Body of pancreas (tissue), 4 donors: ENCODE measurements at regions not wholly inside any gene's neighbourhood (a gene's known extent, or its start where the extent isn't known, plus 50 kb on each side); places are given as distances from the start of the nearest gene placed in this dataset.

Experiments used
- ATAC-seq: fragments of 150-250 bp; one replicate; pipeline ENCODE4 v1.9.1; 2016
- DNase-seq, 4 donors: peaks; one replicate each; pipeline ENCODE4 v3.0.0-alpha.2; 2019
- H3K27ac ChIP-seq, 4 donors: fragments of 200-600 bp; sonication (generic); 1 replicate in 3 of 4; 2 replicates in 1 of 4; pipeline versions ENCODE4 v1.5.1 to v1.6.1; 2016 to 2019; ENCODE audit warnings: mild to moderate bottlenecking in 1 of 4, mixed read lengths in 1 of 4, moderate library complexity in 1 of 4
- H3K27me3 ChIP-seq, 2 donors: fragments of 200-600 bp; sonication (generic); one replicate each; pipeline ENCODE4 v1.6.0; 2016; ENCODE audit warnings: mild to moderate bottlenecking in 1 of 2
- H3K36me3 ChIP-seq, 2 donors: fragments of 200-600 bp; sonication (generic); replicated peaks in 1 of 2; 2 replicates each; pipeline ENCODE4 v1.5.1; 2016; ENCODE audit warnings: low read depth in 2 of 2; ENCODE audit not compliant: insufficient read depth in 1 of 2
- H3K4me1 ChIP-seq: fragments of 200-600 bp; sonication (generic); one replicate; pipeline ENCODE4 v1.6.0; 2016
- H3K4me3 ChIP-seq, 2 donors: fragments of 200-600 bp; sonication (generic); 1 replicate in 1 of 2; 2 replicates in 1 of 2; pipeline ENCODE4 v1.5.1; 2016 to 2019
- H3K9me3 ChIP-seq, 3 donors: fragments of 200-600 bp; sonication (generic); 1 replicate in 2 of 3; 2 replicates in 1 of 3; pipeline ENCODE4 v1.5.1; 2016
- POLR2A ChIP-seq, 3 donors: fragments of 450-650 bp; IDR thresholded peaks; one replicate each; pipeline ENCODE4 v1.6.1; 2016; ENCODE audit warnings: antibody characterized with exemption in 3 of 3, mild to moderate bottlenecking in 2 of 3
- WGBS, 2 donors: methylation state at CpG; one replicate each; pipeline ENCODE4 v1.1.5; 2017; 5-methylcytosine and 5-hydroxymethylcytosine counted together
- intact Hi-C: fragments of 100-400 bp; cut with DNase I; formaldehyde crosslinking; loops from one replicate; pipeline ENCODE4 v1.15.1; 2023
- TF ChIP-seq, protein P1 (sequence below), 7 experiments: fragments of 450-650 bp in 4 of 7; fragments of 200-600 bp in 3 of 7; sonication (generic) in 3 of 7; IDR thresholded peaks; one replicate each; pipeline ENCODE4 v1.5.1; 2016 to 2019; ENCODE audit warnings: antibody characterized with exemption in 7 of 7

DNA sequence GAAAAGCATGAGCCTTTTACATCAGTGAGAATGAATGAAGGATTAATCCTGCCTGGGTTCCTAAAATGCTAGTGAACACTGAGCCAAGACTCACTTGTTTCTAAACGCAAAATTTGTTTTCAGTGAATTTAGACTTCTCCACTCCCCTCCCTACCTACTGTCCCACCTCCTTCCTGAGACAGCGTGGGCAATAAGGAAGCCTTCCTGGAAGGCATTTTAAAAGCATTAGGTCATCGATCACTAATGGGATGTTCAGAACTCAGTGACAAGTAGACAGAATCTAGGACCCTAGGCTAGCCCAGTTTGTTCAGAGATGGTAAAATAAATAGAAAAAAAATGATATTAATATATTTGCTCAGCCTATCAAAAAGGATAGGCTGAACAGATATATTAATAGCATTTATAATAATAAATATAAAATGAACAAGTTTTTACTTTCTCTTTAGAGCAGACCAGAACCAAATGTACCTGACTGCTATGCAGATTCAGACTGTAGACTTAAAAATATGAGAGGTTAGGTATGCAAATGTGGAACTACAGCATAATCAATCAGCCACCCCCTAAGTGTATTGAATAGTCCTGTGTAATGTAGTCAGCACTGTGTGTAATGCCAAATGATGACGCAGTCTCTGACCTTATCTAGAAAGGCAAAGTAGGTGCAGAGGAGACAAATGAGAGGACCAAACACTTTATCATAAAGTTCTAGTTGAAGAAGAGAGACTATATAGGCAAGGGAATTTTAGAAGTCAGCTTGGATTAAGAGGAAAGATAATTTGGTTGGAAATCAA, 331.1 kb downstream of the GPAT3 start:
- no peaks in the 10 kb centered on the region for H3K36me3 ChIP-seq
- DNase-seq (no peak), ATAC-seq (no peak)
- WGBS, 2 donors, result 48 to 57% methylated on average over 4 of the region's 4 CpGs
- no peaks in the 10 kb centered on the region for H3K27me3 ChIP-seq
- H3K4me1 ChIP-seq, result no peaks in the 10 kb centered on the region
- H3K9me3 ChIP-seq, result no peaks in the 10 kb centered on the region
- H3K4me3 ChIP-seq, result no peak overlapping the region
- no peak overlapping the region for H3K27ac ChIP-seq
- no peak for TF ChIP-seq POLR2A (IDR thresholded peaks at IDR 0.05)
- TF ChIP-seq, protein P1, sequence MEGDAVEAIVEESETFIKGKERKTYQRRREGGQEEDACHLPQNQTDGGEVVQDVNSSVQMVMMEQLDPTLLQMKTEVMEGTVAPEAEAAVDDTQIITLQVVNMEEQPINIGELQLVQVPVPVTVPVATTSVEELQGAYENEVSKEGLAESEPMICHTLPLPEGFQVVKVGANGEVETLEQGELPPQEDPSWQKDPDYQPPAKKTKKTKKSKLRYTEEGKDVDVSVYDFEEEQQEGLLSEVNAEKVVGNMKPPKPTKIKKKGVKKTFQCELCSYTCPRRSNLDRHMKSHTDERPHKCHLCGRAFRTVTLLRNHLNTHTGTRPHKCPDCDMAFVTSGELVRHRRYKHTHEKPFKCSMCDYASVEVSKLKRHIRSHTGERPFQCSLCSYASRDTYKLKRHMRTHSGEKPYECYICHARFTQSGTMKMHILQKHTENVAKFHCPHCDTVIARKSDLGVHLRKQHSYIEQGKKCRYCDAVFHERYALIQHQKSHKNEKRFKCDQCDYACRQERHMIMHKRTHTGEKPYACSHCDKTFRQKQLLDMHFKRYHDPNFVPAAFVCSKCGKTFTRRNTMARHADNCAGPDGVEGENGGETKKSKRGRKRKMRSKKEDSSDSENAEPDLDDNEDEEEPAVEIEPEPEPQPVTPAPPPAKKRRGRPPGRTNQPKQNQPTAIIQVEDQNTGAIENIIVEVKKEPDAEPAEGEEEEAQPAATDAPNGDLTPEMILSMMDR (IDR thresholded peaks at IDR 0.05), result no peak
- intact Hi-C loops, result no loop called here

DNA sequence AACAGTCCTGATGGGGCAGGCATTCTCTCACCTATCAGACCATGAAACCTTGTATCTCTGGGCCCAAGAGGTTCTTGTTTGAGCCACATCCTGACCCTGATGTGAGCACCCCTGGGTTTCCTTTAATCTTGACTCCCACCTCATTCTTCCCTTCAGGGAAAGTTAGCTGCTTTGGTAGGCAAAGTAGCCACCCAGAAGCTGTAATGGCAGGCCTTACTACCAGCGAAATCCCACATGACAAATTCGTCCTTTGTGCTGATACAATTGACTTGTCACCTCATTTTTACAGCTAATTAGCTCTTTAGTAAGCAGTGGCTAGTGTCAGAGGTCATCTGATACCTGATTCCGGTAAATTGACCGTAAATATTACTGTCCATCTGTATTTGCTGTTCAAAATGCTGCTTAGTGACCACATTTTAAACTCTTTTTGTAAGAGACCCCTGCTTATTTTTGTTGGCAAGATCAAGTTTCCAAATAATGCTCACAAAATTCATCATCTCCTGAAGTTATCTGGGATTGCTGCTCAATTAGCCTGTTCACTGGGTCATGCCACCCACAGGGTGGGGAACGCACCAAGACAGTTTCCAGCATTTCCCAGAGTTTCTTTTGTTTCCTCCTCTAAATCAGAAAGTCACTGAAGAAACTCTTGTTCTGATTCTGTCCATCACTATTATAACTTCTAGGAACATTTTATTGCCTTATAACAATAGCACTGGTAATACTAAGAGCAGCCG, 329.7 kb downstream of the GPAT3 start:
- Histone ChIP-seq H3K27ac (no peak overlapping the region), H3K27me3 (no peaks in the 10 kb centered on the region), H3K4me3 (no peak overlapping the region), H3K9me3 (no peaks in the 10 kb centered on the region), H3K4me1 (no peaks in the 10 kb centered on the region), H3K36me3 (no peaks in the 10 kb centered on the region)
- TF ChIP-seq, protein P1 (IDR thresholded peaks at IDR 0.05), result no peak
- TF ChIP-seq POLR2A (IDR thresholded peaks at IDR 0.05), result no peak
- no peak for DNase-seq
- WGBS, 2 donors, result 56 to 66% methylated on average over 6 of the region's 6 CpGs
- ATAC-seq, result no peak
- intact Hi-C loops, result no loop called here

DNA sequence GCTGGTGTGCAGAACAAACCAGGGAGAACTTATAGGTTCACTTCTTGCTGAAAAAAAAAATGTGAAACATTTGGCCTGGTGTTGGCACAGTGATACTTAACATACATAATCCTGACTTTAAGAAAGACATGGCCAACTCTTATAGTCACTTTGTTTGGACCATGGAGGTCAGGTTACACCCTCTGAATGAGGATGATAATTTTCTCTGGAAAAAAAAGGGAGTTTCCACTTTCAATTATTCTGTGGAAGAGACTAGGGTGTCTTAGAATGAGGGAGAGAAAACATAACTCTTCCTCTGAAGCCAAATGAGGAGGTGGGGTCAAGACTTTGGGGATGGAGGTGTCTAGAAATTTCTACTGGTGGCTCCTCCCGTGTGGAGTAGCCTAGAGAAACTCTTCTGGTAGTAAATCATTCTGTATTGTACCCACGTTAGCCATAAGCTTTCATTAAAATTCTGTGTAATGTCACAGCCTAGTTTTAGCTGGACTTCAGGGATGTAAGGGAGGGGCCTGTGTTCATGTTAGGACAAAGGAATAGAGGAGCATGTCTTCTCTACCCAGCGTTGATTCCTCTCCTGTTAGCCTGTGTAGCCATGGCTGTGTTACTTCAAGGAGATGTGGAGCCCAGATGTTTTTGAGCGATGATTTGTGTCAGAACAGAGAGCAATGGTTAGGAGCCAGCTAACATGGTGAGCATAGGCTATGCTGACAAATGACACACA, 328.3 kb downstream of the GPAT3 start:
- Histone ChIP-seq H3K4me3 (no peak overlapping the region), H3K9me3 (no peaks in the 10 kb centered on the region), H3K36me3 (no peaks in the 10 kb centered on the region), H3K27me3 (no peaks in the 10 kb centered on the region), H3K4me1 (no peaks in the 10 kb centered on the region), H3K27ac (no peak overlapping the region)
- WGBS, 2 donors, result 45 to 66% methylated on average over 4 of the region's 4 CpGs
- TF ChIP-seq, protein P1 (IDR thresholded peaks at IDR 0.05), result no peak
- no peak for TF ChIP-seq POLR2A (IDR thresholded peaks at IDR 0.05)
- DNase-seq (no peak), ATAC-seq (no peak)
- intact Hi-C loops, result no loop called here

DNA sequence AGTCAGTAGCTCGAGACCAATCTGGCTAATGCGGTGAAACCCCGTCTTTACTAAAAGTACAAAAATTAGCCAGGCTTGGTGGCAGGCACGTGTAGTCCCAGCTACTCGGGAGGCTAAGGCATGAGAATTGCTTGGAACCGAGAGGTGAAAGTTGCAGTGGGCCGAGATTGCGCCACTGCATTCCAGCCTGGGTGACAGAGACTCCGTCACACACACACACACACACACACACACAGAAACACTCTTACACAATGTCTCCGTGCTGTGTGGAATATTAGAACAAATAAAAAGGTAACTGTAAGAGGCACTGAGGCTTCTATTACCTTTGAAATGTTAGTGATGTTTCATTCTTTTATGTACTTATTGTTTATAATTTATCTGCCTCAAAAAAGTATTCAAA, 326.6 kb downstream of the GPAT3 start:
- intact Hi-C loops, result no loop called here
- ATAC-seq (no peak), DNase-seq (no peak)
- 68 to 73% methylated on average over 10 of the region's 10 CpGs for WGBS, 2 donors
- TF ChIP-seq, protein P1 (IDR thresholded peaks at IDR 0.05), result no peak
- TF ChIP-seq POLR2A (IDR thresholded peaks at IDR 0.05), result no peak
- no peaks in the 10 kb centered on the region for H3K4me1 ChIP-seq
- H3K27me3 ChIP-seq, result no peaks in the 10 kb centered on the region
- H3K4me3 ChIP-seq, result no peak overlapping the region
- H3K27ac ChIP-seq, result no peak overlapping the region
- H3K9me3 ChIP-seq, result no peaks in the 10 kb centered on the region
- no peaks in the 10 kb centered on the region for H3K36me3 ChIP-seq
